ENCODE measurements at regions not wholly inside any gene's neighbourhood (a gene's known extent, or its start where the extent isn't known, plus 50 kb on each side); places are given as distances from the start of the nearest gene placed in this dataset.

GRCh38 chr20:11716239-11716944 lies 201.3 kb upstream of the BTBD3 start:
- no peak for DNase-seq

GRCh38 chr20:11716945-11717248 lies 200.8 kb upstream of the BTBD3 start:
- DNase-seq = no peak

GRCh38 chr20:11717562-11717961 lies 200.1 kb upstream of the BTBD3 start:
- no peak for DNase-seq

GRCh38 chr20:11718474-11719094 lies 199.1 kb upstream of the BTBD3 start:
- no peak for DNase-seq

- no peak for DNase-seq
These were observed 198.5 kb upstream of the BTBD3 start for GRCh38 chr20:11719153-11719552.

- no peak for DNase-seq
These were observed 196.3 kb upstream of the BTBD3 start for GRCh38 chr20:11721411-11721810.

- no peak for DNase-seq
These were observed 193.6 kb upstream of the BTBD3 start for GRCh38 chr20:11724097-11724496.

- DNase-seq = no peak
These were observed 191.7 kb upstream of the BTBD3 start for GRCh38 chr20:11726026-11726425.

- no peak for DNase-seq
These were observed 190.0 kb upstream of the BTBD3 start for GRCh38 chr20:11727708-11728107.

- DNase-seq = no peak
These were observed 188.8 kb upstream of the BTBD3 start for GRCh38 chr20:11728937-11729336.

- DNase-seq = no peak
These were observed 187.9 kb upstream of the BTBD3 start for GRCh38 chr20:11729806-11730205.

GRCh38 chr20:11734431-11734830 lies 183.3 kb upstream of the BTBD3 start:
- peak in 1 of 2 experiments; percentile 74 for DNase-seq

- DNase-seq = no peak
These were observed 178.8 kb upstream of the BTBD3 start for GRCh38 chr20:11738852-11739251.

- peak; percentile 39 to 79 for DNase-seq
These were observed 176.7 kb upstream of the BTBD3 start for GRCh38 chr20:11740975-11741374.

- peak in 1 of 2 experiments; percentile 39 for DNase-seq
These were observed 172.5 kb upstream of the BTBD3 start for GRCh38 chr20:11745145-11745544.

GRCh38 chr20:11748436-11748835 lies 169.3 kb upstream of the BTBD3 start:
- DNase-seq = no peak

- no peak for DNase-seq
These were observed 165.4 kb upstream of the BTBD3 start for GRCh38 chr20:11752336-11752735.

GRCh38 chr20:11753155-11753554 lies 164.5 kb upstream of the BTBD3 start:
- DNase-seq = no peak

GRCh38 chr20:11754451-11754850 lies 163.2 kb upstream of the BTBD3 start:
- peak in 1 of 2 experiments; percentile 42 for DNase-seq

GRCh38 chr20:11755071-11755841 lies 162.4 kb upstream of the BTBD3 start:
- DNase-seq = peak in 1 of 2 experiments; percentile 69

- no peak for DNase-seq
These were observed 156.2 kb upstream of the BTBD3 start for GRCh38 chr20:11761497-11761896.

GRCh38 chr20:11766961-11767360 lies 150.7 kb upstream of the BTBD3 start:
- peak; percentile 21 to 44 for DNase-seq

- DNase-seq = no peak
These were observed 147.9 kb upstream of the BTBD3 start for GRCh38 chr20:11769825-11770224.

- DNase-seq = no peak
These were observed 145.4 kb upstream of the BTBD3 start for GRCh38 chr20:11772226-11772730.

Measured in cerebellar nuclear complex (tissue), 1 donor.